MCF 10A (cell line): ENCODE measurements at regions not wholly inside any gene's neighbourhood (a gene's known extent, or its start where the extent isn't known, plus 50 kb on each side); places are given as distances from the start of the nearest gene placed in this dataset.

Source experiments
- BruUV-seq: library from RNA; stranded (reverse); fragments of 400-500 nt; replicated peaks from 2 replicates; lab custom pipeline; 2021; lab: Mats Ljungman, UMichigan
- CTCF ChIA-PET: fragments of 300-600 bp; sonication (Branson Sonifier 250); formaldehyde crosslinking; extraction: SDS; loops from one replicate; lab custom pipeline; 2021; ENCODE audit warnings: antibody characterized with exemption, inconsistent platforms; lab: Yijun Ruan, JAX
- POLR2A ChIA-PET: fragments of 300-600, 350-650 bp; sonication (Branson Sonifier 250); formaldehyde crosslinking; extraction: SDS; loops from one replicate; lab custom pipeline; 2020; ENCODE audit warnings: antibody characterized with exemption, inconsistent platforms; lab: Yijun Ruan, JAX
- DNase-seq: peaks from one replicate; pipeline ENCODE4 v3.0.0-alpha.2; 2018; ENCODE audit not compliant: unreplicated experiment
- H3K27ac Mint-ChIP-seq: one replicate; pipeline ENCODE4 v1.8.0; 2022; ENCODE audit warnings: mild to moderate bottlenecking, low read depth, mixed read lengths; ENCODE audit not compliant: unreplicated experiment
- H3K27me3 Mint-ChIP-seq: one replicate; pipeline ENCODE4 v1.8.0; 2022; ENCODE audit warnings: mixed read lengths; ENCODE audit not compliant: insufficient read depth, unreplicated experiment
- H3K36me3 Mint-ChIP-seq: one replicate; pipeline ENCODE4 v1.8.0; 2022; ENCODE audit warnings: mild to moderate bottlenecking, moderate library complexity, mixed read lengths; ENCODE audit not compliant: insufficient read depth, unreplicated experiment
- H3K4me1 Mint-ChIP-seq: one replicate; pipeline ENCODE4 v1.8.0; 2022; ENCODE audit warnings: mixed read lengths; ENCODE audit not compliant: insufficient read depth, unreplicated experiment
- H3K4me3 Mint-ChIP-seq: one replicate; pipeline ENCODE4 v1.8.0; 2022; ENCODE audit warnings: mild to moderate bottlenecking, moderate library complexity, mixed read lengths; ENCODE audit not compliant: unreplicated experiment
- H3K9me3 Mint-ChIP-seq: one replicate; pipeline ENCODE4 v1.8.0; 2022; ENCODE audit warnings: mixed read lengths; ENCODE audit not compliant: unreplicated experiment
- intact Hi-C: fragments of 100-400 bp; cut with micrococcal nuclease; formaldehyde crosslinking; loops from 2 replicates; pipeline ENCODE4 v1.14.1; 2022
- TF ChIP-seq, protein P1 (sequence below): fragments of 200-600 bp; IDR thresholded peaks from one replicate; pipeline ENCODE4 v1.8.0; 2022; ENCODE audit warnings: antibody characterized with exemption, mild to moderate bottlenecking; ENCODE audit not compliant: unreplicated experiment

DNA sequence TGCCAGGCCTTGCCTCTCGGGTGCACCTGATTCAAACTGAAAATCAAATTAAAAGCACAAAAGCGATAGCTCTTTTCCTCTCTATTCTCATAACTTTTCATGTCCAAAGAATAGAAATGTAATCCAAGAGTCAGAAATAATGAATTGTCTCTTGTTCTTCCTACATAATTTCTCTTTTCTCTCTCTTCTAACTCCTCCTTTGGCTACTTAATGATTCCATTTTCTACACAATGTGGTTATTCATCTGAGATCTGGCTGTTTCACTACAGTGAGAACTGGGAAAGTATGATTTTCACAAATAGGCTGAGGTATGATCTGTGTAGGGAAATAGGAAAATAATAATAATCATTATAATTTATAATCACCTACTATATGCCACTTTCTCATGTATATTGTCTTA is 703.5 kb downstream of the PDHA2 start:
- Mint-ChIP-seq H3K27ac (no peak overlapping the region), H3K9me3 (no peaks in the 10 kb centered on the region), H3K4me3 (no peak overlapping the region), H3K4me1 (no peaks in the 10 kb centered on the region), H3K36me3 (no peaks in the 10 kb centered on the region), H3K27me3 (no peaks in the 10 kb centered on the region)
- CTCF ChIA-PET, result no interaction called here
- TF ChIP-seq, protein P1, sequence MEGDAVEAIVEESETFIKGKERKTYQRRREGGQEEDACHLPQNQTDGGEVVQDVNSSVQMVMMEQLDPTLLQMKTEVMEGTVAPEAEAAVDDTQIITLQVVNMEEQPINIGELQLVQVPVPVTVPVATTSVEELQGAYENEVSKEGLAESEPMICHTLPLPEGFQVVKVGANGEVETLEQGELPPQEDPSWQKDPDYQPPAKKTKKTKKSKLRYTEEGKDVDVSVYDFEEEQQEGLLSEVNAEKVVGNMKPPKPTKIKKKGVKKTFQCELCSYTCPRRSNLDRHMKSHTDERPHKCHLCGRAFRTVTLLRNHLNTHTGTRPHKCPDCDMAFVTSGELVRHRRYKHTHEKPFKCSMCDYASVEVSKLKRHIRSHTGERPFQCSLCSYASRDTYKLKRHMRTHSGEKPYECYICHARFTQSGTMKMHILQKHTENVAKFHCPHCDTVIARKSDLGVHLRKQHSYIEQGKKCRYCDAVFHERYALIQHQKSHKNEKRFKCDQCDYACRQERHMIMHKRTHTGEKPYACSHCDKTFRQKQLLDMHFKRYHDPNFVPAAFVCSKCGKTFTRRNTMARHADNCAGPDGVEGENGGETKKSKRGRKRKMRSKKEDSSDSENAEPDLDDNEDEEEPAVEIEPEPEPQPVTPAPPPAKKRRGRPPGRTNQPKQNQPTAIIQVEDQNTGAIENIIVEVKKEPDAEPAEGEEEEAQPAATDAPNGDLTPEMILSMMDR, result no peak
- no TSS peak for BruUV-seq
- POLR2A ChIA-PET, result no interaction called here
- intact Hi-C loops, result no loop called here
- DNase-seq, result no peak

DNA sequence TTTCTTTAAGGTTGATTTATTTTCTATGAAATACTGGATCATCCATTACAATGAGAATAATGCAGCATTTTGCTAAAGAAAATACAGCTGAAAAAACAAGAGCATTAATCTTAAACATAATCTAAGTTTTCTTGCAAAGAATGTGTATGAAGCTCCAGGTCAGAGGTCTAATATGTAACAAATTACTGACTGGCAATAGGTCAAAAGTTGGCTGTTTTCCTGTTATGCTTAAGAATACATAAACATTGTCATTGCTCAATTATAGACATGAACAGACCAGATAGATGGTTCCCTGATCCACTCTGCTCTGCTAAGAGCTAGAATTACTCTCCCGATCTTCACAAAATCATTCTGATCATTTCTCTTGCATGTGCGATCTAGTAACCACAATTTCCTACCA is 718.6 kb downstream of the PDHA2 start:
- TF ChIP-seq, protein P1, result no peak
- Mint-ChIP-seq H3K27ac (no peak overlapping the region), H3K4me1 (no peaks in the 10 kb centered on the region), H3K4me3 (no peak overlapping the region), H3K9me3 (no peaks in the 10 kb centered on the region), H3K36me3 (no peaks in the 10 kb centered on the region), H3K27me3 (no peaks in the 10 kb centered on the region)
- DNase-seq, result no peak
- ChIA-PET POLR2A (no interaction called here), CTCF (interaction anchor here (0.7 kb wide), 1 partner anchor 897 kb away, joined by 3 read pairs; no protein-coding TSS in a partner anchor)
- intact Hi-C loops, result no loop called here
- BruUV-seq, result no TSS peak

DNA sequence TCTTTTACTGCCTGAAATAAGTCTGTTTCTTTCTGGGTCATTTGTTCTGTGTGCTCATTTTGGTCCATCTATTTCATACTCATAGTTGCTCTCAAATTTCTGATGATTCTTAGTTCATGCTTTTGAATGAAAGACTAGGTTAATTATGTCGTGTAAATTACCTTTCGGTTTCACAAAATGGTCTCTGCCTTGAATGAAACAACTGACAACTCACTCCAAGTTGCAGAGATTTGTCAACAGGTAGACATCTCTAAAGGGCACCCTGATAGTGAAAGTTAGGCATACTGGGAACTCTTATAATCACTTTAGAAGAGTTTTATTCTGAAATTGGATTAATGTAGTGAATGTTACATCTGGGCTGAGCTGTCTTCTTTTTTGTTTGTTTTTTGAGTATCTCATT is 726.9 kb downstream of the PDHA2 start:
- ChIA-PET CTCF (interaction anchor here (0.6 kb wide), 1 partner anchor 1041 kb away, joined by 3 read pairs; no protein-coding TSS in a partner anchor), POLR2A (interaction anchor here (0.6 kb wide), 1 partner anchor 452 kb away, joined by 3 read pairs; no protein-coding TSS in a partner anchor)
- intact Hi-C loops, result no loop called here
- Mint-ChIP-seq H3K4me3 (no peak overlapping the region), H3K36me3 (no peaks in the 10 kb centered on the region), H3K9me3 (no peaks in the 10 kb centered on the region), H3K27me3 (no peaks in the 10 kb centered on the region), H3K27ac (no peak overlapping the region), H3K4me1 (no peaks in the 10 kb centered on the region)
- TF ChIP-seq, protein P1, result no peak
- no peak for DNase-seq
- BruUV-seq, result no TSS peak

DNA sequence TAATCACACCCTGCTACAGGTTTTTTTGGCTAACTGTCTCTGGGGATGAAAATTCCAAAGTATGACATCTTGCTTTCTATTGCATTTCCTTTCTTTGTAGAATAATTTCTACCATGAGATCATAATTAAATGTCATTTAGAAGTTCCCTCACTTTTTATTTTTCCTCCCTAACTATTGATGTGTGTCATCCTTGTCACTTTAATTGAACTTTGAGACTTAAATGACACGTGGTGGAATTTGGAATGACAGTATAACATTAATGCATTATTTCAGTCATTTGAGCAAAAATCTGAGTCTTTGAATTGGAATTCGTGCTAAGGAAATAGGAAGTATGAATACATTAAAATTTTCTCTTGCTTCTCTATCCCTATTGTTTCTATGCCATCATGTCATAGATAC is 745.4 kb downstream of the PDHA2 start:
- no TSS peak for BruUV-seq
- Mint-ChIP-seq H3K27ac (no peak overlapping the region), H3K36me3 (no peaks in the 10 kb centered on the region), H3K9me3 (no peaks in the 10 kb centered on the region), H3K4me3 (no peak overlapping the region), H3K27me3 (no peaks in the 10 kb centered on the region), H3K4me1 (no peaks in the 10 kb centered on the region)
- TF ChIP-seq, protein P1, result no peak
- CTCF ChIA-PET, result no interaction called here
- POLR2A ChIA-PET, result no interaction called here
- intact Hi-C loops, result no loop called here
- no peak for DNase-seq
